ENCODE measurements at regions not wholly inside any gene's neighbourhood (a gene's known extent, or its start where the extent isn't known, plus 50 kb on each side); places are given as distances from the start of the nearest gene placed in this dataset.
"Not testable (repeated sequence)": the region's sequence is repeated elsewhere in the genome, so short reads cannot be mapped to it uniquely, and the experiment has no call there.

GRCh38 chr2:223185638-223186037, 133.6 kb downstream of the KCNE4 start:
- Histone ChIP-seq H3K4me2 (ENCODE audit: low read length) (no peak overlapping the region), H3K27me3 (ENCODE audit: control insufficient read depth, insufficient read depth, low read length) (no peaks in the 10 kb centered on the region), H2AFZ (no peak overlapping the region), H3K79me2 (no peaks in the 10 kb centered on the region), H3K9ac (no peak overlapping the region), H3K4me3 (ENCODE audit: low read depth, low read length) (no peak overlapping the region), H3K9me3 (ENCODE audit: control insufficient read depth, low read length) (no peaks in the 10 kb centered on the region), H3K4me1 (no peaks in the 10 kb centered on the region), H3K27ac (no peak overlapping the region), H3K36me3 (ENCODE audit: control insufficient read depth, insufficient read depth, low read length) (no peaks in the 10 kb centered on the region)
- no peak for TF ChIP-seq CTCF (IDR thresholded peaks at IDR 0.05)

GRCh38 chr2:223187256-223187655, 135.3 kb downstream of the KCNE4 start:
- Histone ChIP-seq H3K4me2 (ENCODE audit: low read length) (no peak overlapping the region), H3K27me3 (ENCODE audit: control insufficient read depth, insufficient read depth, low read length) (no peaks in the 10 kb centered on the region), H3K4me1 (no peaks in the 10 kb centered on the region), H3K79me2 (no peaks in the 10 kb centered on the region), H3K36me3 (ENCODE audit: control insufficient read depth, insufficient read depth, low read length) (no peaks in the 10 kb centered on the region), H3K9ac (no peak overlapping the region), H3K9me3 (ENCODE audit: control insufficient read depth, low read length) (no peaks in the 10 kb centered on the region), H3K27ac (no peak overlapping the region), H2AFZ (no peak overlapping the region), H3K4me3 (ENCODE audit: low read depth, low read length) (no peak overlapping the region)
- no peak for TF ChIP-seq CTCF (IDR thresholded peaks at IDR 0.05)

- H3K4me1 ChIP-seq; H3K27me3 ChIP-seq (ENCODE audit: control insufficient read depth, insufficient read depth, low read length); H3K9me3 ChIP-seq (ENCODE audit: control insufficient read depth, low read length); H3K36me3 ChIP-seq (ENCODE audit: control insufficient read depth, insufficient read depth, low read length); H2AFZ ChIP-seq; H3K4me2 ChIP-seq (ENCODE audit: low read length); H3K9ac ChIP-seq; H3K27ac ChIP-seq; H3K4me3 ChIP-seq (ENCODE audit: low read depth, low read length); H3K79me2 ChIP-seq: not testable (repeated sequence)
Measured at GRCh38 chr2:223190561-223191206, 138.7 kb downstream of the KCNE4 start.

- Histone ChIP-seq H3K79me2 (no peaks in the 10 kb centered on the region), H3K4me2 (ENCODE audit: low read length) (no peak overlapping the region), H3K27ac (no peak overlapping the region), H3K27me3 (ENCODE audit: control insufficient read depth, insufficient read depth, low read length) (no peaks in the 10 kb centered on the region), H3K36me3 (ENCODE audit: control insufficient read depth, insufficient read depth, low read length) (no peaks in the 10 kb centered on the region), H3K9me3 (ENCODE audit: control insufficient read depth, low read length) (no peaks in the 10 kb centered on the region), H3K9ac (no peak overlapping the region), H2AFZ (no peak overlapping the region), H3K4me3 (ENCODE audit: low read depth, low read length) (no peak overlapping the region), H3K4me1 (no peaks in the 10 kb centered on the region)
- TF ChIP-seq CTCF (IDR thresholded peaks at IDR 0.05), result no peak
Measured at GRCh38 chr2:223196331-223196730, 144.3 kb downstream of the KCNE4 start.

- Histone ChIP-seq H3K36me3 (ENCODE audit: control insufficient read depth, insufficient read depth, low read length) (no peaks in the 10 kb centered on the region), H3K79me2 (no peaks in the 10 kb centered on the region), H3K27ac (no peak overlapping the region), H3K9me3 (ENCODE audit: control insufficient read depth, low read length) (no peaks in the 10 kb centered on the region), H3K4me1 (no peaks in the 10 kb centered on the region), H3K4me2 (ENCODE audit: low read length) (no peak overlapping the region), H3K27me3 (ENCODE audit: control insufficient read depth, insufficient read depth, low read length) (no peaks in the 10 kb centered on the region), H3K9ac (no peak overlapping the region), H3K4me3 (ENCODE audit: low read depth, low read length) (no peak overlapping the region), H2AFZ (no peak overlapping the region)
- TF ChIP-seq CTCF (IDR thresholded peaks at IDR 0.05), result no peak
Measured at GRCh38 chr2:223197046-223197445, 145.1 kb downstream of the KCNE4 start.
